Type B pancreatic cell (in vitro differentiated cells): ENCODE measurements at regions not wholly inside any gene's neighbourhood (a gene's known extent, or its start where the extent isn't known, plus 50 kb on each side); places are given as distances from the start of the nearest gene placed in this dataset.

Source experiments
- DNase-seq: peaks from one replicate; pipeline ENCODE4 v3.0.0; 2021; ENCODE audit warnings: mixed read lengths; ENCODE audit not compliant: unreplicated experiment; ENCODE audit errors: extremely low spot score
- H3K27ac Mint-ChIP-seq: 2 replicates; pipeline ENCODE4 v1.8.0; 2021; ENCODE audit warnings: mild to moderate bottlenecking, mixed read lengths
- H3K27me3 Mint-ChIP-seq: 2 replicates; pipeline ENCODE4 v1.8.0; 2021; ENCODE audit warnings: mixed read lengths
- H3K36me3 Mint-ChIP-seq: 2 replicates; pipeline ENCODE4 v1.8.0; 2021; ENCODE audit warnings: mixed read lengths
- H3K4me1 Mint-ChIP-seq: one replicate; pipeline ENCODE4 v1.8.0; 2021; ENCODE audit warnings: mixed read lengths; ENCODE audit not compliant: unreplicated experiment
- H3K4me3 Mint-ChIP-seq: 2 replicates; pipeline ENCODE4 v1.8.0; 2021; ENCODE audit warnings: mild to moderate bottlenecking, mixed read lengths
- H3K9me3 Mint-ChIP-seq: 2 replicates; pipeline ENCODE4 v1.8.0; 2021; ENCODE audit warnings: mixed read lengths
- TF ChIP-seq, protein P1 (sequence below): fragments of 200-600 bp; sonication (generic); conservative IDR thresholded peaks from 2 replicates; pipeline ENCODE4 v1.5.0; 2021; ENCODE audit warnings: antibody characterized with exemption, mild to moderate bottlenecking

GRCh38 chr6:165728216-165728615 lies 65.2 kb upstream of the PDE10A start:
- no peak overlapping the region for H3K4me3 Mint-ChIP-seq
- no peak for DNase-seq
- TF ChIP-seq, protein P1, sequence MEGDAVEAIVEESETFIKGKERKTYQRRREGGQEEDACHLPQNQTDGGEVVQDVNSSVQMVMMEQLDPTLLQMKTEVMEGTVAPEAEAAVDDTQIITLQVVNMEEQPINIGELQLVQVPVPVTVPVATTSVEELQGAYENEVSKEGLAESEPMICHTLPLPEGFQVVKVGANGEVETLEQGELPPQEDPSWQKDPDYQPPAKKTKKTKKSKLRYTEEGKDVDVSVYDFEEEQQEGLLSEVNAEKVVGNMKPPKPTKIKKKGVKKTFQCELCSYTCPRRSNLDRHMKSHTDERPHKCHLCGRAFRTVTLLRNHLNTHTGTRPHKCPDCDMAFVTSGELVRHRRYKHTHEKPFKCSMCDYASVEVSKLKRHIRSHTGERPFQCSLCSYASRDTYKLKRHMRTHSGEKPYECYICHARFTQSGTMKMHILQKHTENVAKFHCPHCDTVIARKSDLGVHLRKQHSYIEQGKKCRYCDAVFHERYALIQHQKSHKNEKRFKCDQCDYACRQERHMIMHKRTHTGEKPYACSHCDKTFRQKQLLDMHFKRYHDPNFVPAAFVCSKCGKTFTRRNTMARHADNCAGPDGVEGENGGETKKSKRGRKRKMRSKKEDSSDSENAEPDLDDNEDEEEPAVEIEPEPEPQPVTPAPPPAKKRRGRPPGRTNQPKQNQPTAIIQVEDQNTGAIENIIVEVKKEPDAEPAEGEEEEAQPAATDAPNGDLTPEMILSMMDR, result no peak
- H3K27me3 Mint-ChIP-seq, result peaks cover 11% of the 10 kb centered on the region
- H3K27ac Mint-ChIP-seq, result no peak overlapping the region
- peaks cover 18% of the 10 kb centered on the region for H3K4me1 Mint-ChIP-seq
- no peaks in the 10 kb centered on the region for H3K36me3 Mint-ChIP-seq
- H3K9me3 Mint-ChIP-seq, result no peaks in the 10 kb centered on the region

GRCh38 chr6:165726965-165727381 lies 63.9 kb upstream of the PDE10A start:
- Mint-ChIP-seq H3K36me3 (no peaks in the 10 kb centered on the region), H3K4me1 (peaks cover 14% of the 10 kb centered on the region), H3K27me3 (peaks cover 8% of the 10 kb centered on the region), H3K4me3 (no peak overlapping the region), H3K9me3 (no peaks in the 10 kb centered on the region), H3K27ac (no peak overlapping the region)
- peak; percentile 58 for DNase-seq
- TF ChIP-seq, protein P1, result no peak

DNA sequence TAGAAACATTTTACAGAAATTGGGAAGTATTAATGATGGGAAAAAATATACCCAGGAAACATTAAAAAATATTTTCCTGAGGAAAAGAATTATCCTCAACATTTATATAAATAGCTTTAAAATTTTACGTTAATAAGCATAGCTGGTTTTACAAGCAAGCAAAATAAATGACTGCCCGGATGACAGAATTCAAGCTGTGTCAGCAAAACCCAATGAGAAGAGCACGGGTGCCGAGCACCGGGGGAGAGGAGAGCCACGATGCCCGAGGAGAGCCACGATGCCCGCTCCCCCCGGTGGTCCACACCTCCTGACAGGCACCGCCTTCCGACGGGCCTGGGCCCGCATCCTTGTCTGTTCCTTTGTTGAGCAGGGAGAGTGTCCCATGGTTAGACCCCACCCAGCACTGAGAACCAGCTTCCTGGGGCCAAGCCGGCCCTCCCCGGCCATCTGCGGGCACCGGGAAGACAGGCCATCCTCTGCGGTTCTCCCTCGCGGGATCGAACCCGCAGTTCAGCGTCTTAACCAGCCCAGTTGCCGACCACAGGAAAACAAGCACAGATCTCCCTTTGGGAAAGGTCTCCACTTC lies 63.3 kb upstream of the PDE10A start:
- Mint-ChIP-seq H3K27ac (no peak overlapping the region), H3K36me3 (no peaks in the 10 kb centered on the region), H3K27me3 (peaks cover 8% of the 10 kb centered on the region), H3K4me3 (no peak overlapping the region), H3K4me1 (peaks cover 16% of the 10 kb centered on the region), H3K9me3 (no peaks in the 10 kb centered on the region)
- peak; percentile 39 for DNase-seq
- TF ChIP-seq, protein P1, result no peak

GRCh38 chr6:165725201-165725600 lies 62.2 kb upstream of the PDE10A start:
- H3K27me3 Mint-ChIP-seq, result peaks cover 7% of the 10 kb centered on the region
- H3K27ac Mint-ChIP-seq, result no peak overlapping the region
- no peaks in the 10 kb centered on the region for H3K36me3 Mint-ChIP-seq
- DNase-seq, result no peak
- no peaks in the 10 kb centered on the region for H3K9me3 Mint-ChIP-seq
- TF ChIP-seq, protein P1, result no peak
- peaks cover 28% of the 10 kb centered on the region for H3K4me1 Mint-ChIP-seq
- no peak overlapping the region for H3K4me3 Mint-ChIP-seq

DNA sequence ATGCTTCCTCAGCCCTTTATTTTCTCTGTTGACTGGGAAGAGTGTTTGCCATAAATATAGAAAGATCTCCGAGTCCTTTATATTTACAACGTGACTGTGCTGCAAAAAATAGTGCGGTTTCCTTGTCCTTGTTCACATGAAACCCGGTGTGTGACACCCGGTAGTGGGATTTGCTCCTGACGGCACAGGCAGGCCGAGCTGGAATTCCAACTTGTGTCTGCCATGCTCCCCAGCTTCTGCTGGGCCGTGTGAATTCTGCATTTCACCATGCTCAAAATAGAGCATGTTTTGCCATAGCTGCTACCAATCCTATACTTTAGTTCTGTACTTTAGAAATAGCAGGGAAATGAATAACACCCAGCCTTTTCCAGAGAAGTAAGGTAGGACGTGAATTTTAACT lies 60.3 kb upstream of the PDE10A start:
- DNase-seq, result no peak
- TF ChIP-seq, protein P1, result no peak
- Mint-ChIP-seq H3K27ac (no peak overlapping the region), H3K27me3 (peaks cover 25% of the 10 kb centered on the region), H3K36me3 (no peaks in the 10 kb centered on the region), H3K4me3 (no peak overlapping the region), H3K9me3 (no peaks in the 10 kb centered on the region), H3K4me1 (peaks cover 28% of the 10 kb centered on the region)

- Mint-ChIP-seq H3K27me3 (peaks cover 25% of the 10 kb centered on the region), H3K9me3 (no peaks in the 10 kb centered on the region), H3K36me3 (no peaks in the 10 kb centered on the region), H3K4me1 (peaks cover 15% of the 10 kb centered on the region), H3K27ac (no peak overlapping the region), H3K4me3 (no peak overlapping the region)
- no peak for DNase-seq
- TF ChIP-seq, protein P1, result no peak
Observed at GRCh38 chr6:165722022-165722421, 59.0 kb upstream of the PDE10A start.
